ENCODE measurements at regions not wholly inside any gene's neighbourhood (a gene's known extent, or its start where the extent isn't known, plus 50 kb on each side); places are given as distances from the start of the nearest gene placed in this dataset.
"Not testable (repeated sequence)": the region's sequence is repeated elsewhere in the genome, so short reads cannot be mapped to it uniquely, and the experiment has no call there.

GRCh38 chr10:30686708-30687107 is 57.2 kb upstream of the LYZL2 start:
- no peak overlapping the region for H3K27ac ChIP-seq (ENCODE audit: low read depth, low read length)
- DNase-seq (ENCODE audit: low read depth) (no peak), FAIRE-seq (no peak)
- H3K36me3 ChIP-seq (ENCODE audit: insufficient read depth, low read length): no peaks in the 10 kb centered on the region
- no peak overlapping the region for H3K4me2 ChIP-seq (ENCODE audit: low read length)
- H3K27me3 Mint-ChIP-seq (ENCODE audit: low read depth, unreplicated experiment): peaks cover 18% of the 10 kb centered on the region
- H3K27ac Mint-ChIP-seq (ENCODE audit: unreplicated experiment): no peak overlapping the region
- H3K79me2 ChIP-seq (ENCODE audit: insufficient read depth, low read length): no peaks in the 10 kb centered on the region
- no peaks in the 10 kb centered on the region for H4K20me1 ChIP-seq (ENCODE audit: insufficient read depth, low read length)
- H3K4me1 ChIP-seq (ENCODE audit: insufficient read depth, low read length): peaks cover 5% of the 10 kb centered on the region
- peaks cover 3% of the 10 kb centered on the region for H3K9me3 Mint-ChIP-seq (ENCODE audit: unreplicated experiment)
- H2AFZ ChIP-seq (ENCODE audit: low read depth, low read length): no peak overlapping the region
- TF ChIP-seq EZH2 (IDR thresholded peaks at IDR 0.05; ENCODE audit: insufficient read depth, low read length) (no peak), CTCF (IDR thresholded peaks at IDR 0.05; ENCODE audit: insufficient read depth, low read depth, low read length) (no peak)
- H3K27me3 ChIP-seq (ENCODE audit: insufficient read depth, low read length): no peaks in the 10 kb centered on the region
- H3K4me3 ChIP-seq (ENCODE audit: insufficient read depth, low read depth, low read length): no peak overlapping the region
- H3K4me3 Mint-ChIP-seq (ENCODE audit: unreplicated experiment): no peak overlapping the region
- H3K9ac ChIP-seq (ENCODE audit: low read length): no peak overlapping the region
- peaks cover 13% of the 10 kb centered on the region for H3K4me1 Mint-ChIP-seq (ENCODE audit: low read depth, unreplicated experiment)
- H3K9me3 ChIP-seq (ENCODE audit: insufficient read depth, low read depth, low read length): no peaks in the 10 kb centered on the region
- no peaks in the 10 kb centered on the region for H3K36me3 Mint-ChIP-seq (ENCODE audit: low read depth, unreplicated experiment)

- Histone ChIP-seq H3K4me1 (ENCODE audit: insufficient read depth, low read length) (peaks cover 8% of the 10 kb centered on the region), H3K27me3 (ENCODE audit: insufficient read depth, low read length) (no peaks in the 10 kb centered on the region), H3K79me2 (ENCODE audit: insufficient read depth, low read length) (no peaks in the 10 kb centered on the region), H2AFZ (ENCODE audit: low read depth, low read length) (no peak overlapping the region), H3K9me3 (ENCODE audit: insufficient read depth, low read depth, low read length) (no peaks in the 10 kb centered on the region), H3K27ac (ENCODE audit: low read depth, low read length) (no peak overlapping the region), H3K4me3 (ENCODE audit: insufficient read depth, low read depth, low read length) (no peak overlapping the region), H3K9ac (ENCODE audit: low read length) (no peak overlapping the region), H4K20me1 (ENCODE audit: insufficient read depth, low read length) (no peaks in the 10 kb centered on the region), H3K4me2 (ENCODE audit: low read length) (no peak overlapping the region), H3K36me3 (ENCODE audit: insufficient read depth, low read length) (no peaks in the 10 kb centered on the region)
- Mint-ChIP-seq H3K9me3 (ENCODE audit: unreplicated experiment) (peaks cover 3% of the 10 kb centered on the region), H3K4me3 (ENCODE audit: unreplicated experiment) (no peak overlapping the region), H3K27me3 (ENCODE audit: low read depth, unreplicated experiment) (peaks cover 18% of the 10 kb centered on the region), H3K36me3 (ENCODE audit: low read depth, unreplicated experiment) (no peaks in the 10 kb centered on the region), H3K4me1 (ENCODE audit: low read depth, unreplicated experiment) (peaks cover 19% of the 10 kb centered on the region), H3K27ac (ENCODE audit: unreplicated experiment) (no peak overlapping the region)
- FAIRE-seq (no peak), DNase-seq (ENCODE audit: low read depth) (no peak)
- TF ChIP-seq CTCF (IDR thresholded peaks at IDR 0.05; ENCODE audit: insufficient read depth, low read depth, low read length) (no peak), EZH2 (IDR thresholded peaks at IDR 0.05; ENCODE audit: insufficient read depth, low read length) (no peak)
These were observed 53.9 kb upstream of the LYZL2 start for GRCh38 chr10:30683496-30683895.

GRCh38 chr10:30682377-30683199 is 53.0 kb upstream of the LYZL2 start:
- Histone ChIP-seq H3K4me2 (ENCODE audit: low read length) (peak overlapping the region; percentile 19), H3K27ac (ENCODE audit: low read depth, low read length) (peak overlapping the region; percentile 44)
- H3K4me3 Mint-ChIP-seq (ENCODE audit: unreplicated experiment); H4K20me1 ChIP-seq (ENCODE audit: insufficient read depth, low read length); H3K9me3 Mint-ChIP-seq (ENCODE audit: unreplicated experiment); H3K36me3 Mint-ChIP-seq (ENCODE audit: low read depth, unreplicated experiment); H3K4me1 ChIP-seq (ENCODE audit: insufficient read depth, low read length); H2AFZ ChIP-seq (ENCODE audit: low read depth, low read length); H3K9me3 ChIP-seq (ENCODE audit: insufficient read depth, low read depth, low read length); H3K27me3 ChIP-seq (ENCODE audit: insufficient read depth, low read length); H3K4me3 ChIP-seq (ENCODE audit: insufficient read depth, low read depth, low read length); H3K36me3 ChIP-seq (ENCODE audit: insufficient read depth, low read length); H3K79me2 ChIP-seq (ENCODE audit: insufficient read depth, low read length); H3K9ac ChIP-seq (ENCODE audit: low read length): not testable (repeated sequence)
- peaks cover 18% of the 10 kb centered on the region for H3K27me3 Mint-ChIP-seq (ENCODE audit: low read depth, unreplicated experiment)
- H3K4me1 Mint-ChIP-seq (ENCODE audit: low read depth, unreplicated experiment): peaks cover 17% of the 10 kb centered on the region
- FAIRE-seq (peak; percentile 96), DNase-seq (ENCODE audit: low read depth) (peak; percentile 96)
- peak overlapping the region; percentile 53 for H3K27ac Mint-ChIP-seq (ENCODE audit: unreplicated experiment)

Data from astrocyte (in vitro differentiated cells and primary cell).